NCI-H1930 (cell line): ENCODE measurements at regions not wholly inside any gene's neighbourhood (a gene's known extent, or its start where the extent isn't known, plus 50 kb on each side); places are given as distances from the start of the nearest gene placed in this dataset.
"Not testable (repeated sequence)": the region's sequence is repeated elsewhere in the genome, so short reads cannot be mapped to it uniquely, and the experiment has no call there.

ENCODE experiments used
- DNase-seq, 2 experiments: peaks; one replicate each; lab custom pipeline; 2025; lab: John Stamatoyannopoulos, UW

DNA sequence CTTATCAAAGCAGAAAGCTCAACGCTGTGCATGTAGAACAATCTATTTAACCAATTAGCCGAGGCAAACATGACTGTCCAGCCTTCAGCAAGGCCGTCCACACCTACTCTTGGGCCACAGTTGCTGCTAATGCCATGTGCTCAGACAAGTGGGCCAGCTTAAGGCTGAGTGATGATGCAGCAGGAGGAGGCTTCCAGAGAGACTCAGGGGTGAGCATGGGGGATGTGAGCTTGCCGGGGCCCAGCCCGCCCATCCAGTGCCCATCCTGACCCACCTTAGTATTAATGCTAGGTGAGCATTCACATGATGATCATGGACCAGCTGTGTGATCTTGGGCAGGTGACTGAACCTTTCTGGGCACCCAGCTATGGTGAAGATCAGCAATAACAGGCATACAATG, 150.1 kb downstream of the TPRA1 start:
- DNase-seq: no peak

DNA sequence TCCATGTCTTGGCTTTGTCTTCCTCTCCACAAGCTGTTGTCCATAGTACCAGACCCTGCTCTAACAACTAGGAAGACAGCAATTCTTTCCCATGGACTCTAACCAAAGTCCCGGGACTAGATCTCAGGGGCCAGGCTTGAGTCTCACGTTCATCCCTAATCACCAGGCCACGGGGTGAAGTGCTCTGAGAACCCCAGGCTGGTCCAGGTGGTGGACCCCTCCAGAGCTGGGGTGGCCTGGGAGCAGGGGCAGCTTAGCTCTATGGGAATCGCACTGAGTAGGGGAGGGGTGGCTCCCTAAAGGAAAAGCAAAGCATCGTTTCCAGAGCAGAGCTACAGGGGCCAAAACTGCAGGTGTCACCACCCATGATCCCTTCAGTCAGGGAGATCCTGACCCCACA, 150.9 kb downstream of the TPRA1 start:
- no peak for DNase-seq

DNA sequence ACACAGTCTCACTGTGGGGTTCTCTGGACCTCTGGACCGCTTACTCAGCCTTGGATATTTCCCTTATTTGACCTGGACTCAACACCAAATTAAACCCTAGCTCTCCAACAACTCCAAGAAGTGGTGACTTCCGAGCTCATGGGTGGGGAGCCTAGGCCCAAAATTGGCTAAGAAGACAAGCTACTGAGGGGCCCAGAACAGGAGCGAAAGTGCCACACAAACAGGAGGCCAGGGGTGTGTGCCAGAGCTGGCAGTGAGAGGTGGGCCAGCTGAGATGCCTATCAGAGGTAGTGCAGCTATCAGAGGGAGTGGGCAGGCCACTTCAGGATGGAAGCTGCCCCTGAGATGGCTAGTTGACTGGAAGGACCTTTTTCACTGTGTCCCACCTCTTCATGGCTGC, 151.1 kb upstream of the PRR20G start:
- no peak for DNase-seq

DNA sequence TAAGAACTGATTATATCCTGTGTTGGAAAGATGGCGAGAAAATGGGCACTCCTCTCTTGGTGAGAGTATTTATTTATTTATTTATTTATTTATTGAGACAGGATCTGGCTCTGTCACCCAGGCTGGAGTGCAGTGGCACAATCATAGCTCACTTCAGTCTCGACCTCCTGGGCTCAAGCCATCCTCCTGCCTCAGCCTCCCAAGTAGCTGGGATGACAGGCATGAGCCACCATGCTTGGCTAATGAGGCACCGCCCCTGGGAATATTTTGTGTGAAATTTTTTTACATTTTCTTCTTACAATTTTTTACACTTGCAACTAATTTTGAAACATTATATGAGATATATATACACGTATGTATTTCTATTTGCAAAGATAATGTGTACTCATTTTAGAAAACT, 150.5 kb upstream of the PRR20G start:
- no peak for DNase-seq

DNA sequence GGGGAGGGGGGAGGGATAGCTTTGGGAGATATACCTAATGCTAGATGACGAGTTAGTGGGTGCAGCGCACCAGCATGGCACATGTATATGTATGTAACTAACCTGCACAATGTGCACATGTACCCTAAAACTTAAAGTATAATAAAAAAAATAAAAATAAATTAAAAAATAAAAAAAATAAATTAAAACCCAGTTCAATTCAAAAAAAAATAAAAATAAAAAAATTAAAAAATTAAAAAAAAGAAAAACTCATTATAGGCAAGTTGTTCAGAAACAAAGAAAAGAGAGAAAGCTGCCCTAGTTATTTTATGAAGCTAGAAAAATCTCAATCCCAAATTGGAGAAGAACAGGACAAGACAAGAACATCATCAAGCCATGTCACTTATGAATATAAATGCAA, 147.5 kb upstream of the PRR20G start:
- DNase-seq: not testable (repeated sequence)

DNA sequence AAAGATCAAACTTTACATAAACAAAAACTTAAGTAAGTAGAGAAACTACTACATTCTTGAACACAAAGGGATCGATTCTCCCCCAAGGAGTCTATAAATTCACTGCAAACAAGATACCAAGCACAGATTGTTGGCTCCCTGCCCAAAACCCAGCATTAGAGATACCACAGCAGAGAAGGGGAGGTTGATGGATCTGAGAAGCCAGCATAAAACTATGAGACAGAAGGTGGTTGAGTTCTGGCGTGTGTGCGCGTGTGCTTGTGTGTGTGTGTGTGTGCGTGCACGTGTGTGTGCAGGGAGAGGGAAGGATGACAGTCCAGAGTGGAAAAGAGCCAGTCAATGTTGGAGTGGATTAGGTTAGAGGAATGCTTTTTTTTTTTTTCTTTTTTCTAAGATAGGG, 143.2 kb upstream of the PRR20G start:
- no peak for DNase-seq

DNA sequence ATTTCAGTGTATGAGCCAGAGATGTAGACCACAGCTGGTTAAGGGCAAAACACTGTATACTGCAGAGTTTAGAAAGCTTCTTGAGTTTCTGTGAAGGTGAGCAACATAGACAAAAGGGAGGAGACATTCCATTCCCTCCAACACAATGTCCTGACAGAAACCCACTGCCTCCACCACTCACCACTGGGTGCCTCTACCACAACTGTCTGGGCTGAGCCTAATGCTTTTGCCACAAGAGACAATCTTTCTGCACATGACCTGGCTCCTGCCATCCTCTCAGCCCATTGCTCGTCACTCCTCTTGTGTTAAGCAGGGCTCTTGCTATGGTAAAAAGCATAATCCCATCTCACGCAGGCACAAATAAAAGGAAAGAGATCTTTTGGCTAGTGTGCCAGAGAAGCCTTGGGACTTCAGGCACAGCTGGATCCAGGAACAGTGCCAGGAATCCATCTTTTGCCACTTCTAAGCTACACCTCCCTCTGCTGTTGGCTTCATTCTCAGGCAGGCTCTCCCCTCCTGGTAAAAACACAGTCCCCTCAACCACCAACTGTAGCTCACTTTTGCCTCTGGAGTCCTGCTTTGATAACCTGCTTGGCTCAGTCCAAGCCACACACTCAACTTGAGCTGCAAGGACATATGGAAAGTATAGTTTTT, 140.6 kb upstream of the PRR20G start:
- DNase-seq: no peak

DNA sequence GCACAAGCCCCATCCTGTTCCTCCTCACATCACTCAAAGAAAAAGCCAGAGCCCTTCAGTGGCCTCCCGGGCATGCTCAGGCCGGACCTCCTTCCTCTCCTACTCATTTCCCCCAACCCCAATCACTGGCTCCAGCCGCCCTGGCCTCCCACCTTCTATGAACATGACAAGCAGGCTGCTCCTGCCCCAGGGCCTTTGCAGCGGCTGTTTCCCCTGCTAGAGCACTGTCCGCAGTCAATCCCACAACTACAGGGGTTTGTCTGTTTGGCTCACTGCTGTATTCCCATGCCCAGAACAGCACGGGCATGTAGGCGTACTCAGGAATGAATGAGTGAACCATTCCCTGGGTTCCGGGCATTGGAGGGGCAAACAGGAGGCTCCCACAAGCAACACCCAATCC, 139.8 kb upstream of the PRR20G start:
- DNase-seq: no peak

DNA sequence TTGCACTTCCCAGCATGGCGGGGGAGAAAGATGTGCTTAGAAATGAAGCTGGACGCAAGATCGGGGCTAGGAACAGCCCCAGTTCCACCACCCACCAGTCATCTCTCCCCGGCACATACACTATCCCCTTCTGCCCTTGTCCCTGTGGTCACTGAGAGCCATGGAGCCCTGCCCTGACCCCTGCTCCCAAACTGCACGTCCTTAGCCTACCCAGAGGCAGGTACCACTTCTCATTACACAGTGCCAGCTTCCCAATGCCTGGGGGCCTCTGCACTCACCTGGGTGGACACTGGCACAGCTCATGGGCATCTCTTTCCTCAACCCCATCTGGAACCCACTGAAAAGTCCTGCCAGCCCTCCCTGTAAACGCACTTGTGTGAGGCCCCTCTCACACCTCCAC, 139.3 kb upstream of the PRR20G start:
- DNase-seq: no peak

DNA sequence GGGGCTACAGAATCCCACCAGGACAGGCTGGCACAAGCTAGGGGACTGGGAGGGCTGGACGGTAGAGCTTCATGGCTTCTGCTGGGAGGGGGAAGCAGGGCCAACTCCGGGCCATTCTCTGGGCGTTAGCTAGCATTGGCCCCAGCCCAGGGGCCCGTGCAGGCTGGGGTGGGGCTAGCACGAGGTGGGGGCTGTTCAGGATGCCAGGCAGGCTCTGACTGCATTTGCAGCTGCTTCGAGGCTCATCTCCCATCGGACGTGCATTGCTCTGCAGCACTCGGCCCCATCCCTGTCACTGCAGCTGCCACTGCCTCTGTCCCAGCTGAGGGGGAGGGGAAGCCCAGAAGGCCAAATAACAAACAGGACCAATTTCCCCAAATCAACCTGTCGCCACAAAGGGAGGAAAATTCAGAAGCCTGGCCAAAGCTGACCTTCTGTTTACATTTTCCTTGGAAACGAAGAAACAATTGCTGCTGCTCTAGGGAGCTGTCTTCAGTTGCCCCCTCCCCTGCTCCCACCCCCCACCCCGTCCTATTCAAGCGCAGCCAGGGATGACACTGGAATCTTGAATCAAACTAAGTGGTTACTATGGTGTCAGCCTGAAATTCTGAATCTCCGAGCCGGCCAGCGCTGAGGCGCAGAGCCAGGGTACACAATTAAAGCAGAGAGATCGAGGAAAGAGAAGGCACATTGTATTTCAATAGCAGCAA, 138.8 kb upstream of the PRR20G start:
- no peak for DNase-seq

DNA sequence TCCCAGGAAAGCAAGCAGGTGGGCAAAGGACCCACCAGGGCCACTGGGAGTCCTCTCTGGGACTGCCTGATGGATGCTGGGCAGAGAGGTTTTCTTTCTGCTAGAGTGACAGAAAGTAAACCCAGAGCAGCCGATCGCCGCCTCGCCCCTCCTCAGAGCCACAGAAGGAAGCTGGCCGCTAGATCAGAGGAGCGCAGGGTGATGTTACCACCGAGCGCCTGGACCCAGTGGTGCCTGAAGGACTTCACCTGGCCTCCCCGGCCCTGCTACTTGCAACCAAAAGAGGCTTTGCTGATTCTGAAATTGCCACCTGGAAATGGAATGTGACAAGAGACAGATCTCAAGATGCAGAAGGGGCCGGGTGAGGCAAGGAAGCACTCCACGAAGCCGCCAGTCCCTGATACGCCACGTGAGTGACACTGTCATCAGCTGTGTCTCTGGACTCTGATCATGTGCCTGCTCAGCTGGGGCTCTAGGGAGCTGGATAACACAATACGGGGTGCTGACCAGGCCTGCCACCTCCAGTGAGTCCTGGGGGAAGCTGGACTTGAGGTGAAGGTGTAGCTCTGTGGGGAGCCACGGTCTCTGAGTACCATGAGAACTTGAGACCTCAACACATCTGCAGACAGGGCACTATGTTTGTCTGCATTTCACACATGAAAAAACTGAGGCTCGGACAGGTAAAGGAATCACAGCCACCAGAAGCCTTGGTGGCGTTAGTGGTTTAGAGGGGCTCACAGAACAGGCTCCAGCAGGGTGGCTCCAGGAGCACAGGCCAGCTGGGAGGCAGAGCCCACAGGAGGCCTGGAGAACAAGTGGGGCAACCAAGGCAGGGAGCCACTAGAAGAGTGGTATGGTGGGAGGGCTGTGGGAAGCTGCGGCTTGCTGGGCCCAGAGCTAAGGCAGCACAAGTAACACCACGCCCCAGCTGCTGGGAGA, 137.9 kb upstream of the PRR20G start:
- DNase-seq: no peak

DNA sequence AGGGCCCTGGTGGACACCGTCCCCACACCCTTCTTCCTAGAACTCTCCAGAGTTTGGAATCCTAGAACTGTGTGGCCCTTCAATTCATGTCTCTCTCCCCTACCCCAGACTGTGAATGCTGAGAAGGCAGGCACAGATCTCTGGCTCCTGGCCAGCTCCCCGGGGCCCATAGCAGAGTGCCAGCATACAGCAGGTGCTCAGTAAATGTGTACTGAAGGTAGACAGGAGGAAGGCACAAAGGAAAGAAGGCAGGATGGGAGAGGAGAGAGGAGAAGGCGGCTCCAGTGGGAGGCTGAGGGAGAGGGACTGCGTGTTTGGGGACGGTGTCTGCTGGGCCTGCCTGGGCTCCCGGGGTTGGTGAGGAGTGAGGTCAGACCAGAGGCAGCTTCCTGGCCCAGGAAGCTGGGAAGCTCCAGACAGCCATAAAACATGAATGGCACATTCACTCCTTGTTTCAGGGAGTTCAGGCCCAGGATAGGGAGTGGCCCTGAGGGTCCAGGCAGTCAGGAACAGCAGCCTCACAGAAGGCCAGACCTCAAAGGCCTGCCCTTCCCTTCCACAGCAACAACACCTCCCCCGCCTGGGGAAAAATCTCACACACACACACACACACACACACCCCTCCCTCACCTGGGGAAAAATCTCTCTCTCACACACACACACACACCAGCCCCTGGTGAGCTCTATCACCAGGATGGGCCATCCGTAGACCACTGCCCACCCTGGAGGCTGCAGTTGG, 137.1 kb upstream of the PRR20G start:
- no peak for DNase-seq

DNA sequence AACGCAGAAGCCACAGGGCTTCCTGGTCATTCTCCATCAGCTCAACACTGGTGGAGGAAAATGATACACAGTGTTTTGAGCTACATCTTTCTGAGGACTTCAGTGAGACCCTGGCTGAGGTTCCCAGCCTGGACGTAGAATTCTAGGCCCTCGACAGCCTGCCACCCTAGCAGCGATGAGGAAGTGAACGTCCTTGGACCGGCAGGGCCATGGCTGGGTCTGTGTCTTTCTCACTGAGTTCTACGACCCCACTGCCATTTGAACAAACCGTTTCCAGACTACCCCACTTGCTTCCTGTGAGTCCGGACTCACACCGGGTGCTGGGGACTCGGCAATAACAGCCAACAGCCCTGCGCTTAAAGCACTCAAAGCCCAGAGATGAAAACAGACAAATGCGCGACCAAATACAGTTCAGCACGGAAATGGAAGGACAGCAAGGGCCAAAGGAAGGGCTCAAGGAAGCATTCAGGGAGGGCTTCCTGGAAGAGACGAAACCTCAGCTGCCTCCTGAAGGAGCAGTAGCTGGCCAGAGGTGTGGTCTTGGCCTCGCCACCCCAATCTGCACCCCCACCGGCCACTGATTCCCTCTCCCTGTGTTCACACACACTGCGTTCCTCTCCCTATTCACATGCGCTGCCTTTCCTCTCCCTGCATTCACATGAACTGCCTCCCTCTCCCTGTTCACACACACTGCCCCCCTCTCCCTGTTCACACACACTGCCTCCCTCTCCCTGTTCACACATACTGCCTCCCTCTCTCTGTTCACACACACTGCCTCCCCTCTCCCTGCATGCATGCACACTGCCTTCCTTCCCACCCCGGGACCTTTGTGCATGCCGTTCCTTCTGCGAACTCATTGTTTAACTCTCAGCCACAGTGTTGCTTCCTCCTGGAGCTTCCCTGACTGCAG, 136.3 kb upstream of the PRR20G start:
- no peak for DNase-seq

DNA sequence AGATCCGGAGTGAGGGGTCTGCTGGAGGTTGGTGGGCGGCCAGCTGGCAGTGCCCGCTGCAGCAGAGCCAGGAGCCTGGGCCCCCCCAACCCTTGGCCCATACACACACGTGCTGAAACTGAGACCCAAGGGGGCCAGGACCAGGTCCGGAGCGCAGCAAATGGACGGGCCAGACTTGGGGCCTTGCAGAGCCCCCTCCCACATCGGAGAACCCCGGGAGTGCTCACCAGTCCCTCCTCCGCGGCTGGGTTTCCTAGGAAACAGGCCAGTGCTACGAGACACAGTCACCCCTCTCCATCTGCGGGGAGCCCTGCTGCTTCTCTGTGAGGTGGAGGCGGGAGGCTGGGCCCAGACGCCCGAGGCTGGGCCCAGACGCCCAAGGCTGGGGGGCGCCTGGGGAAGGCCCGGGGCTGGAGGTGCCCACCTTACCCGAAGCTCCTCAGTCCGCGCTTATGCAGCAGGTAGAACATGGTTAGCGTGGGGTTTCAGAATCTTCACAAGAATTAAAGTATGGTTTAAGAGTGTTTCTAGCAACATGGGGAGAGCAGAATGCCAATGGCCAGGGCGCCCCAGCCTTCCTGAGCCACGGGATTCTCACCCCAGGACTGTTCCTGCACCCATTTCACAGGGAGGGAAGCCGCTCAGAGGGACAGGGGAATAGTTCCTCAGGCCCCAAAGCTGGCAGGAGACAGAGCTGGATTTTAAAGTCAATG, 135.0 kb upstream of the PRR20G start:
- no peak for DNase-seq

DNA sequence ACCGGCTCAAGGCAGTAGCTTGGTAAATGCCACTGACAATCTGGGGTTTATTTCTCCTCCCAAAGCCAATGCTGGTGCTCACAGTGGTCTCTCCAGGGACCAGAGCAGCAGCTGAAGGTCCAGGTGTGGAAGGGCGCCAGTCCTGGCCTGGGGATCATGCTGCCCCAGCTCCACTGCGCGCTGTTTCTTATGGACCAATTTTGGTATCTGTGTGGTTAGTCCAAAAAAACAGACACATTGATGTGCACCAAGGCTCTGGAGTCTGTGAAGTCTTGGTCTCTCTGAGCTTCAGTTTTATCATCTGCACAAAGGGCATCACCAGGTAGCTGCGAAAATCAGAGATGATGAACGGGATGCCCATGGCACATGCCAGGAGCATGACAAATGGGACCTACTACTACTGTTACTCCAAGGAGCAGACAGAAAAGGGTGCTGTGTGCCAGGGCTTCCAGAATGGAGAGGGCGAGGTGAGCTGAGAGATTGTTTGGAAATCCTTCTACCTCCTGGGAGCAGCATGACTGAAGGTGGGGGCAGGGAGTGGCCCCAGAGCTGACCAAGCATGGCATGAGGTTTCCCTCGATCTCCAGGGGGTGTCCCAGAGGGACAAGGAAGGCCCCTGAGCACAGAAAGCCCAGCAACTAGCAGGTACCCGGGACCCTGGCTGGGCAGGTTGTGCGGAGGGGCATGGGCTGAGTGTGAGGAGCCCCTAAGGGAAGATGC, 134.3 kb upstream of the PRR20G start:
- no peak for DNase-seq

DNA sequence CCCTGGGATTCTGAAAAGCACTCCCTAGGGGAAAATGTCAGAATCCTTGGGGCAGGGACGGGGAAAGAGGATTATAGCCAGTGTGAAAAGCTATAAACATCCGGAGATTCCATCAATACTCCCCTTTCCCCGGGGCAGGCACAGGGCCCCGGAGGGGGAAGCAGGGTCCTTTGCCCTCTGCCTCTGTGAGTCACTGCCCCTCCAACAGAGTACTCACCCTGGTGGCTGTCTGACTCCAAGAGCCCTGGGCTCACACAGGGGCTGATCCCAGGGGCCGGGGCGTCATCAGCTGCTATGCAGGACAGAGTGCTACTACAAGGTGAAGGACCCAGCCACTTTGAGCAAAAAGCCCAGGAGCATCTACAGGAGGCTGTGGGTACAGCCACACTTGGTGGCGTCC, 133.0 kb upstream of the PRR20G start:
- no peak for DNase-seq

DNA sequence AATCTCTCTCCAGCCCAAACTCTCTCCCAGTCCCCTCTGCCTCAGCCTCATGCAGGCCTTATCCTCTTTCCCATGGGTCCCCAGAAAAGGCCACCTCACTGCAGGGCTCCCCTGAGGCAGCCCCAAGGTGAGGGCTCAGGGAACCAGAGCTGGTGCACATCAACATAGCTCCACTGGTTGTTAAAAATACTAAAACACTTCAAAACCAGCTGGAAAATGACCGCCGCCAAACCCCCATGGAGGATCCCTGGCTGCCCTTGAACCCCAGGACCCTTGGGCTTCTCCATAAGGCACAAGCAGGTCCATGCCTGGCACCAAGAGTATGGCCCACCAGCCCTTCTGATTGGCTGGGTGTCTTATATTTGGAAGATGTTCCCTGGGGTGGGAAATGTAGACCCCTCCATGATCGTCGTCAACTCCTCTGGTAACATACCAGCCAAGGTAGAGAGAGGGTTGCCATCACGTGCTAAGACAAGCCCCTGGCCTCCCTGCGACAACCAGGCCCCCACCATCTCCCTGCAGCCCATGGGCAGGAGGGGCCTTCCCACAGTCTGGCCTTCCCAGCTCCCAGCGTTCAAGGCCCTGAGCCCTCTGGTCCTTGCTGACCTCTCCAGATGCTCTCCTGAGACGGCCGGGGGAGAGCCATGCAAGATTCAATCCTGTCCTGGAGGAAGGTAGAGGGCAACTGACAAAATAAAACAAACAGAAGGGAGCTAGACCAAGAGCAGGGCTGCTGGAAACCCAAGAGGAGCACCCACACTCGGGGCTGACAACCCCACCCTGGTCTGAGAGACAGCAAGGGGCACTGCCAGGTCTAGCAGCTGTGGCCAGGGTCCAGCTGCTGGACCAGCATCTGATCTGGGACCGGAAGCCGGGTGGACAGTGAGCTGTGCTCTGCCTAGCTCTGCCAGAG, 132.1 kb upstream of the PRR20G start:
- no peak for DNase-seq

DNA sequence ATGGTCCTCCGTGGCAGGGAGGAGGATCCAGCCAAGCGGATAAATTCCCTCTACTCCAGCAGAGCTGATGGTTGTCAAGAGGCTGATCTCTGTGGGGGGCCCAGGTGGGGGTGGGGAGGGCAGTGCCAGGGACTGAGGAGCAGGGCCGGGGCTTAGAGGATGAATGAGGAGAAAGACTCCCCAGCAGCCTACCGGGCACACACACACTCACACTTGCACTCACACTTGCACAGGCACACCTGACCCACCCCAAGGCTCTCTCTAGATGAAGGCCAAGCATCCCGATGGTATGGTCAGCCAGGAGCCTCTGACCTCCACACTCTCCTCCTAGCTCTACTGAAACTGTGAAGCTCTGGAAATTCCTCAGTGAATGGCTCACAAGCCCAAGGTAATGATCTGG, 131.3 kb upstream of the PRR20G start:
- DNase-seq: no peak
